ENCODE measurements at regions not wholly inside any gene's neighbourhood (a gene's known extent, or its start where the extent isn't known, plus 50 kb on each side); places are given as distances from the start of the nearest gene placed in this dataset.
"Not testable (repeated sequence)": the region's sequence is repeated elsewhere in the genome, so short reads cannot be mapped to it uniquely, and the experiment has no call there.

DNA sequence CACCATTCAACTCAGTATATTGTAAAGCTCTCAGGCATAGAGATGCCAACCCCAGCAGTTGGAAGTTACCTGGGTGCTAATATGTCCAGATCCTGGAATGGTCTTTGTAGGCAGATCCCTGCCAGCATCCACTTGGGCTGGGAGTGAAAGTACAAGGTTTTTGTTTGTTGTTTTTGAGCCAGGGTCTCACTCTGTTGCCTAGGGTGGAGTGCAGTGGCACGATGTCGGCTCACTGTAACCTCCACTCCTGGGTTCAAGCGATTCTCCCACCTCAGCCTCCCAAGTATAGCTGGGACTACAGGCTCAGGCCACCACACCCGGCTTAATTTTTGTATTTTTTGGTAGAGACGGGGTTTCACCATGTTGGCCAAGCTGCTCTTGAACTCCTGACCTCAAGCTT, 177.6 kb downstream of the IRF8 start:
- no peaks in the 10 kb centered on the region for H3K36me3 ChIP-seq (ENCODE audit: control insufficient read depth in 3 of 3, insufficient read depth in 2 of 3, low read depth in 1 of 3, low read length in 3 of 3)
- DNase-seq (no peak), FAIRE-seq (no peak)
- peaks cover 0 to 17% (median 0%) of the 10 kb centered on the region in 3 donors for H3K4me1 ChIP-seq (ENCODE audit: control insufficient read depth in 3 of 3, insufficient read depth in 2 of 3, low read depth in 1 of 3, low read length in 2 of 3)
- H3K27ac ChIP-seq (ENCODE audit: low read depth in 1 of 3, low read length in 2 of 3) = no peak overlapping the region
- no peaks in the 10 kb centered on the region for H3K9me3 ChIP-seq (ENCODE audit: control insufficient read depth in 2 of 2, insufficient read depth in 1 of 2, low read depth in 1 of 2, low read length in 1 of 2)
- H3K4me3 ChIP-seq (ENCODE audit: low read depth in 1 of 3, low read length in 3 of 3) = no peak overlapping the region
- WGBS, 3 donors = 79 to 85% (median 84%) methylated on average over 5 of the region's 5 CpGs
- H3K27me3 ChIP-seq (ENCODE audit: control insufficient read depth in 3 of 3, insufficient read depth in 3 of 3, low read length in 3 of 3) = peaks cover 0 to 6% (median 0%) of the 10 kb centered on the region in 3 donors

DNA sequence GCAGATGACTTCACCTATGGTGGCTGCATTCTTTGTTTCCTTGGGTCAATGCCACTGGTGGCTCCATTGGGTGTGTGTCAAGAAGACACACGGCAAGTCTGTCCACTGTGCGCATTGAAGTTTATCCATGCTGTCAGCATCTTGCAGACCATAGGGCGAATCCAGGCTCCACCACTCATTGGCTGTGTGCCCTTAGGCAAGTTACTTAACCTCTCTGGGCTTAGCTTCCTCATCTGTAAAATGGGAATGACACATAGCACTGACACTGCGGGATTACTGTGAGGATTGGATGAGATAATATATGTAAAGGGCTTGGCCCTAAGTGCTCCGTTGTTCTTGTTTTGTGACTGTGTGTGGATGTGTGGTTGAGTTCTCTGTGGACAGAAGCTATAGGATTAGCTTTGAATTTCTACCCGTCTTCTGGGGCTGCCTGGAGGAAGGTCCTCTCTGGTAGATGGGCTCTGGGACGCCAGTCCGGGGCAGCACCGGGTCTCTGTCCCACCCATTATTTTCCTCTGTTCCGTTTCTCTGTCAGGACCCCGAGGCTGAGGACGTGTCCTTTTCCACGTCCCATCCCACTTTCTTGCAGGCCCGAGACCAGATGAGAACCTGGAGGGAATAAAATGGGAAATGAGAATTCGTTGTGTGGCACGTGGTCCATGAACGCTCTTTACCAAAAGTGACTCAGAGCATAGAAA, 178.4 kb downstream of the IRF8 start:
- no peaks in the 10 kb centered on the region for H3K9me3 ChIP-seq (ENCODE audit: control insufficient read depth in 2 of 2, insufficient read depth in 1 of 2, low read depth in 1 of 2, low read length in 1 of 2)
- no peaks in the 10 kb centered on the region for H3K36me3 ChIP-seq (ENCODE audit: control insufficient read depth in 3 of 3, insufficient read depth in 2 of 3, low read depth in 1 of 3, low read length in 3 of 3)
- H3K4me1 ChIP-seq (ENCODE audit: control insufficient read depth in 3 of 3, insufficient read depth in 2 of 3, low read depth in 1 of 3, low read length in 2 of 3) = peaks cover 0 to 17% (median 0%) of the 10 kb centered on the region in 3 donors
- H3K27me3 ChIP-seq (ENCODE audit: control insufficient read depth in 3 of 3, insufficient read depth in 3 of 3, low read length in 3 of 3) = peaks cover 0 to 6% (median 0%) of the 10 kb centered on the region in 3 donors
- WGBS, 3 donors = 82 to 88% (median 85%) methylated on average over 17 of the region's 17 CpGs
- no peak overlapping the region for H3K4me3 ChIP-seq (ENCODE audit: low read depth in 1 of 3, low read length in 3 of 3)
- no peak for FAIRE-seq
- DNase-seq = no peak
- H3K27ac ChIP-seq (ENCODE audit: low read depth in 1 of 3, low read length in 2 of 3) = no peak overlapping the region

DNA sequence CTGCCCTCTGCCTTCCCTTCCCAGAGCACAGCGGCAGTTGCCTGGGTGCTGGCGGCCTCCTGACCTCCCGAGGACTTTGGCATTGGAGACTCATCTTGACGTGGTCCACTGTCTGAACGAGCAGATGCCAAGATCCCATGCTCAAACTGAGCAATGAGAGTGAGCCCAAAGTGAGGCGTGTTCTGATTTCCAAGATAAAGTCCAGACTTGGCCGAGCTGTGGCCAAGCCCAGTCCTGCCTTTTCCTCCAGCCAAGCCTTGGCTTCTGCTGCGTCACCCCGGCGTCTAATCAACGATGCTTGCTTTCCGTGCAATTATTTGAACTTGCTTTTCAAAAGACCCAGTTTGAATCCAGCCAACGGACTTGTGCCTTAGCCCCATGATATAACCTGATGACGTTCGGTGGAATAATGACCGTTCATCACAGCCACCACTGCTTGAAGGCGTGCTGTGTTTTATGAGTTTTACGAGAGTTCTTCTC, 179.2 kb downstream of the IRF8 start:
- no peak for DNase-seq
- no peak for FAIRE-seq
- peak overlapping the region in 1 of 3 donors; percentile 20 for H3K27ac ChIP-seq (ENCODE audit: low read depth in 1 of 3, low read length in 2 of 3)

DNA sequence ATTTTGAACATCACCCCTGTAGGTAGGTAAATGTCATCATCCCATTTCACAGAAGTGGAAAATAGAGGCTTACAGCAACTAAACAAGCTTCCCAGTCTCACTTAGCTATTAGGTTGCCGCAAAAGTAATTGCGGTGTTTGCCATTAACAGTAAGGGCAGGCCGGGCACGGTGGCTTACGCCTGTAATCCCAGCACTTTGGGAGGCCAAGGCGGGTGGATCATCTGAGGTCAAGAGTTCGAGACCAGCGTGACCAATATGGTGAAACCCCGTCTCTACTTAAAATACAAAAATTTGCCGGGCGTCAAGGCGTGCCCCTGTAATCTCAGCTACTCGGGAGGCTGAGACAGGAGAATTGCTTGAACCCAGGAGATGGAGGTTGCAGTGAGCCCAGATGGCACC, 179.7 kb downstream of the IRF8 start:
- not testable (repeated sequence) for H3K4me3 ChIP-seq (ENCODE audit: low read depth in 1 of 3, low read length in 3 of 3); H3K9me3 ChIP-seq (ENCODE audit: control insufficient read depth in 2 of 2, insufficient read depth in 1 of 2, low read depth in 1 of 2, low read length in 1 of 2); DNase-seq; FAIRE-seq; H3K36me3 ChIP-seq (ENCODE audit: control insufficient read depth in 3 of 3, insufficient read depth in 2 of 3, low read depth in 1 of 3, low read length in 3 of 3); H3K27me3 ChIP-seq (ENCODE audit: control insufficient read depth in 3 of 3, insufficient read depth in 3 of 3, low read length in 3 of 3)
- Histone ChIP-seq H3K4me1 (ENCODE audit: control insufficient read depth in 3 of 3, insufficient read depth in 2 of 3, low read depth in 1 of 3, low read length in 2 of 3) (peaks cover 0 to 12% (median 0%) of the 10 kb centered on the region in 3 donors), H3K27ac (ENCODE audit: low read depth in 1 of 3, low read length in 2 of 3) (peak overlapping the region in 1 of 3 donors; percentile 13)
- WGBS, 3 donors = 94 to 96% (median 94%) methylated on average over 13 of the region's 13 CpGs

More for the DNA sequence above, 179.2 kb downstream of the IRF8 start:
- Histone ChIP-seq H3K4me3 (ENCODE audit: low read depth in 1 of 3, low read length in 3 of 3) (no peak overlapping the region), H3K36me3 (ENCODE audit: control insufficient read depth in 3 of 3, insufficient read depth in 2 of 3, low read depth in 1 of 3, low read length in 3 of 3) (no peaks in the 10 kb centered on the region), H3K4me1 (ENCODE audit: control insufficient read depth in 3 of 3, insufficient read depth in 2 of 3, low read depth in 1 of 3, low read length in 2 of 3) (peaks cover 0 to 16% (median 0%) of the 10 kb centered on the region in 3 donors), H3K27me3 (ENCODE audit: control insufficient read depth in 3 of 3, insufficient read depth in 3 of 3, low read length in 3 of 3) (peaks cover 0 to 3% (median 0%) of the 10 kb centered on the region in 3 donors), H3K9me3 (ENCODE audit: control insufficient read depth in 2 of 2, insufficient read depth in 1 of 2, low read depth in 1 of 2, low read length in 1 of 2) (no peaks in the 10 kb centered on the region)
- 67 to 74% (median 71%) methylated on average over 18 of the region's 18 CpGs for WGBS, 3 donors

DNA sequence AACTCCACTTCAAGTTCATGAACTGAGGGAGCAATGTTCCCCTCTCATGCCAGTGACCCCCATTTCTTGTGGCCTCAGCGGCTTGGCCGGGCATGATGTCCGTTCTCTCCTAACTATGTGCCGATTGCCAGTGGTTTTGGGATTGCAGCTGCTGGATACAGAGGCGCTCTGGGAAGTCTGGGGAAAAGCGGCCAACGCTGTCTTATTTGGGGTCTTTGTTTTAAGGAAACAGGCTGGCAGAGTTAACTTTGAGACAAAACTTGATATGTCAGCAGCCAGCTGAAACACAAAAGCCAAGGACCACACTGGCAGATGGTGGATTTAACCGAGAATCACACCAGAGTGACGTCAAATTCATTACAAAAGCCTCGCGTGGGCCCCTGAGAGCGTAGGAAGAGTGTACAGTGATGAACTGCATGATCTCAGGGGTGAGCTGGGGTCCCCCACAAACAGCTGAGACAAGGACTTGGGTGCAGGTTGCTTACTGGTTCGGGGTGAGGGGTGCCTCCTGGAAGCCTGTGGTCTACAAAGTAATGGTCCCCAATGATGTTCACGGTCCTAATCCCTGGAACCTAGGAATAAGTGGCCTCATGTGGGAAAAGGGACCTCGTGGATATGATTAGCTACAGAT, 180.4 kb downstream of the IRF8 start:
- Histone ChIP-seq H3K4me3 (ENCODE audit: low read depth in 1 of 3, low read length in 3 of 3) (no peak overlapping the region), H3K27ac (ENCODE audit: low read depth in 1 of 3, low read length in 2 of 3) (peak overlapping the region in 1 of 3 donors; percentile 21), H3K4me1 (ENCODE audit: control insufficient read depth in 3 of 3, insufficient read depth in 2 of 3, low read depth in 1 of 3, low read length in 2 of 3) (peaks cover 0 to 7% (median 0%) of the 10 kb centered on the region in 3 donors), H3K9me3 (ENCODE audit: control insufficient read depth in 2 of 2, insufficient read depth in 1 of 2, low read depth in 1 of 2, low read length in 1 of 2) (no peaks in the 10 kb centered on the region), H3K27me3 (ENCODE audit: control insufficient read depth in 3 of 3, insufficient read depth in 3 of 3, low read length in 3 of 3) (peaks cover 0 to 3% (median 0%) of the 10 kb centered on the region in 3 donors), H3K36me3 (ENCODE audit: control insufficient read depth in 3 of 3, insufficient read depth in 2 of 3, low read depth in 1 of 3, low read length in 3 of 3) (no peaks in the 10 kb centered on the region)
- 81 to 84% (median 83%) methylated on average over 15 of the region's 15 CpGs for WGBS, 3 donors
- DNase-seq = no peak
- FAIRE-seq = no peak

DNA sequence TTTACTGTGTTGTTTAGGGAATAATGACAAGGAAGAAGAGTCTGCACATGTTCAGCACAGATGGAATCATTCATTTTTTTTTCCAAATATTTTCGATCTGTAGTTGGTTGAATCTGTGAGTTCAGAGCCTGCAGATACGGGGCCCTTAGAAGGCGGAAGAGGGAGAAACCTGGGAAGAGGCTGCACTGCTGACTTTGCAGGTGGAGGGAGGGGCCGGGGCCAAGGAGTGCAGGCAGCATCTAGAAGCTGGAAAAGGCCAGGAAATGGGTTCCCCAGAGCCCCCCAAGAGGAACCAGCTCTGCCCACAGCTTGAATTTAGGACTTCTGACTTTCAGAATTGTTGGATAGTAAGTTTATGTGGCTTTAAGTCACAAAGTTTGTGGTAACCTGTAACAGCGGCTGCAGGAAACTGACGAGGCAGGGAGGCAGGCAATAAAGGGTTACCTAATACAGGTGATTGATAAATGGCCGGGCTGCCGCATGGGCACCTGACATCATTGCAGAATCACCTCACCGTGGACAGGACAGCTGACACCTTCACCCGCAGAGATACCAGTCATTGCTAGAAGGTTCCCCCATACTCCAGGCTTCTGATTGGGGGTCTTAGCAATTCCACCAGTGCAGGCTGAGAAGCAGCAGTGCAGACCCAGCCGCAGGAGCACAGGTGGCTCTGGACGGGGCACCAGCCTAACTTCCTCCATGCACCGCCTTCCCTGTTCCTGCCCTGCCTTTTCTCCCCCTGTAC, 181.3 kb downstream of the IRF8 start:
- Histone ChIP-seq H3K27me3 (ENCODE audit: control insufficient read depth in 3 of 3, insufficient read depth in 3 of 3, low read length in 3 of 3) (peaks cover 0 to 3% (median 0%) of the 10 kb centered on the region in 3 donors), H3K4me3 (ENCODE audit: low read depth in 1 of 3, low read length in 3 of 3) (no peak overlapping the region), H3K36me3 (ENCODE audit: control insufficient read depth in 3 of 3, insufficient read depth in 2 of 3, low read depth in 1 of 3, low read length in 3 of 3) (no peaks in the 10 kb centered on the region), H3K9me3 (ENCODE audit: control insufficient read depth in 2 of 2, insufficient read depth in 1 of 2, low read depth in 1 of 2, low read length in 1 of 2) (no peaks in the 10 kb centered on the region), H3K4me1 (ENCODE audit: control insufficient read depth in 3 of 3, insufficient read depth in 2 of 3, low read depth in 1 of 3, low read length in 2 of 3) (no peaks in the 10 kb centered on the region), H3K27ac (ENCODE audit: low read depth in 1 of 3, low read length in 2 of 3) (no peak overlapping the region)
- no peak for FAIRE-seq
- DNase-seq = no peak
- WGBS, 3 donors = 31 to 58% (median 35%) methylated on average over 13 of the region's 13 CpGs

DNA sequence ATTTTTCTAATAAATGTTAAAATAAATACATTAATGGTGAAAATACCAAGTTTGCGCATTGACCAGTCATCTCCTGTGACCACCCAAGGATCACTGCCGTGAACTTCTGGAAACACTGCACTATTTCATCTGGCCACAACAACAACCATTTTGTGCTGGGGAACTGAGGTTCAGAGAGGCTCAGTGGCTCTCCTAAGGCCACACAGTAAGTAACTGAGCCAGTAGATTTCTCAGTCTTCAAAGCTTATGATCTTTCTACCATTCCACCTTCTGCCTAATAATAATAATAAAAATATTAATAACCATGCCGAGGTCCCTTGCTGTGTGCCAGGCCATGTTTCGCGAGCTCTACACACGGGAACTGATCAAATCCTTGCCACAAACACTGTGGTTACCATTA, 182.0 kb downstream of the IRF8 start:
- DNase-seq (no peak), FAIRE-seq (no peak)
- Histone ChIP-seq H3K27me3 (ENCODE audit: control insufficient read depth in 3 of 3, insufficient read depth in 3 of 3, low read length in 3 of 3) (peaks cover 0 to 3% (median 0%) of the 10 kb centered on the region in 3 donors), H3K36me3 (ENCODE audit: control insufficient read depth in 3 of 3, insufficient read depth in 2 of 3, low read depth in 1 of 3, low read length in 3 of 3) (no peaks in the 10 kb centered on the region), H3K4me1 (ENCODE audit: control insufficient read depth in 3 of 3, insufficient read depth in 2 of 3, low read depth in 1 of 3, low read length in 2 of 3) (no peaks in the 10 kb centered on the region), H3K27ac (ENCODE audit: low read depth in 1 of 3, low read length in 2 of 3) (no peak overlapping the region), H3K4me3 (ENCODE audit: low read depth in 1 of 3, low read length in 3 of 3) (no peak overlapping the region), H3K9me3 (ENCODE audit: control insufficient read depth in 2 of 2, insufficient read depth in 1 of 2, low read depth in 1 of 2, low read length in 1 of 2) (no peaks in the 10 kb centered on the region)
- WGBS, 3 donors = 87 to 93% (median 91%) methylated on average over 6 of the region's 6 CpGs

DNA sequence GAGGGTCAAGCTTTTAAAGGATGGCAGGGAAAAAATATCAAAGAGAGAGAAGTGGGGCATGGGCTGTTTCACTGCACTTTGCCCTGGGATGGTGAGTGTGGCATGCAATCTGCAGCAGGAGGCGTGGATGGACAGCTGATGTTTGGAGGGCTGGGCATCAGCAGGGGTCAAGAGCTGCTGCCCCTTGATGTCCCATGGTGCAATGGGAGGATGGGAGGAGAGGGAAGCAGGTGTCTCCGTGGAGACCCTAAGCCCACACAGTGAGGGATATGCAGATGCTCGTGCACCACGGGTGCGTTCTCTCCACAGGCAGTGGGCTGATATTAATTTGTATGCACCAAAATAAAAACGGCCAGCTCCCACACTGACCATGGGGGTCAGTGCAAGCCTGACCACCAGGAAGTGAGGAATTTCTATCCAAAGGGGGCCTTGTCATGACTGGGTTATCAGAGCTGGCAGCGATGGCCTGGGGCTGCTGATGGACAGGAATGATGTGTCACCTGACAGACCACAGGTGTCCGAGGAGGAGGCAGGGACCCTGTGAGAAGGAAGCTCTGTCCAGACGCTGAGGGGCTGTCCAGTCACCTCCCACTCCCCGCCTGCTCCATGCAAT, 183.6 kb downstream of the IRF8 start:
- DNase-seq (no peak), FAIRE-seq (no peak)
- H3K4me1 ChIP-seq (ENCODE audit: control insufficient read depth in 3 of 3, insufficient read depth in 2 of 3, low read depth in 1 of 3, low read length in 2 of 3) = no peaks in the 10 kb centered on the region
- no peak overlapping the region for H3K27ac ChIP-seq (ENCODE audit: low read depth in 1 of 3, low read length in 2 of 3)
- no peak overlapping the region for H3K4me3 ChIP-seq (ENCODE audit: low read depth in 1 of 3, low read length in 3 of 3)
- WGBS, 3 donors = 23 to 55% (median 37%) methylated on average over 10 of the region's 10 CpGs
- no peaks in the 10 kb centered on the region for H3K9me3 ChIP-seq (ENCODE audit: control insufficient read depth in 2 of 2, insufficient read depth in 1 of 2, low read depth in 1 of 2, low read length in 1 of 2)
- H3K27me3 ChIP-seq (ENCODE audit: control insufficient read depth in 3 of 3, insufficient read depth in 3 of 3, low read length in 3 of 3) = peaks cover 0 to 3% (median 0%) of the 10 kb centered on the region in 3 donors
- no peaks in the 10 kb centered on the region for H3K36me3 ChIP-seq (ENCODE audit: control insufficient read depth in 3 of 3, insufficient read depth in 2 of 3, low read depth in 1 of 3, low read length in 3 of 3)
